SJSA1 (cell line): ENCODE measurements at regions not wholly inside any gene's neighbourhood (a gene's known extent, or its start where the extent isn't known, plus 50 kb on each side); places are given as distances from the start of the nearest gene placed in this dataset.

Source experiments
- DNase-seq, 2 experiments: peaks; one replicate each; pipeline ENCODE4 v3.0.0-alpha.2; 2015 to 2020; ENCODE audit warnings: low spot score in 2 of 2, low read depth in 1 of 2
- H3K27ac ChIP-seq: fragments of 250-450 bp; sonication (Bioruptor Pico); 2 replicates; pipeline ENCODE4 v1.5.1; 2020; ENCODE audit warnings: mild to moderate bottlenecking, moderate library complexity
- H3K27me3 ChIP-seq: fragments of 250-450 bp; sonication (Bioruptor Pico); replicated peaks from 2 replicates; pipeline ENCODE4 v1.5.1; 2020; ENCODE audit warnings: mild to moderate bottlenecking, moderate library complexity
- H3K36me3 ChIP-seq: fragments of 250-450 bp; sonication (Bioruptor Pico); 2 replicates; pipeline ENCODE4 v1.5.1; 2020; ENCODE audit warnings: mild to moderate bottlenecking
- H3K4me1 ChIP-seq: fragments of 250-450 bp; sonication (Bioruptor Pico); replicated peaks from 2 replicates; pipeline ENCODE4 v1.6.1; 2021; ENCODE audit warnings: mild to moderate bottlenecking
- H3K4me3 ChIP-seq: fragments of 250-450 bp; sonication (Bioruptor Pico); 2 replicates; pipeline ENCODE4 v1.5.1; 2020; ENCODE audit warnings: mild to moderate bottlenecking
- H3K9me3 ChIP-seq: fragments of 250-450 bp; sonication (Bioruptor Pico); replicated peaks from 2 replicates; pipeline ENCODE4 v1.5.1; 2020; ENCODE audit warnings: mild to moderate bottlenecking

DNA sequence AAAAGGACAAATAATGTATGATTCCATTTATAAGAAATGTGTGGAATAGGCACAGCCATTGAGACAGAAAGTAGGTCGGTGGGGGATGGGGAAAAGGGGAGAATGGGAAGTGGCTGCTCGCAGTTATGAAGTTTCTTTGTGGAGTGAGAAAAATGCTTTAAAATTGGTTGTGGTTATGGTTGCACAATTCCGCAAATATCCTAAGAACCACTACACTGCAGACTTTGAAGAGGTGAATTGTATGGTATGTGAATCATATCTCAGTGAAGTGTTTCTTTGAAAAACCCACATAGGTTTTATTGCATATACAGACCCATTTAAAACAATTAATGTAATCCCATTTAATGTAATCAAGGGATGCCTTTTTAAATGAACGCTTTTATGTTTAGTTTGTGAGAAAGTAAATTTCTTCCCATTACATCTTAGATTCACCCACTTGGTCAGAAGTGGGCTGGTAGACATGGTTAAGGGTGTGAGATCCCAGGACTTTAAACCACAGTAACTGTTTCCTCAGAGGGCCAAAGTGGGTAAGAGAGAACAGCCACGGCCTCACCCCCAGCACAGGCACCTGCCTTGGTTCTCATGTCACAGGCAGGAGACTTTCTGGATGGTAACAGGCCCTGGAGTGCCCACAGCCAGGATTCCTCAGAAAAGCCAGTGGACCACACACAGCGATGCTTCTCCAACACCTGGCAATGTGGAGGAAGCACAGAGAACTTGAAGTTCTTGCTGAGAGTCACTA is 119.3 kb upstream of the GJB6 start:
- Histone ChIP-seq H3K36me3 (no peaks in the 10 kb centered on the region), H3K4me3 (no peak overlapping the region), H3K27me3 (no peaks in the 10 kb centered on the region), H3K9me3 (no peaks in the 10 kb centered on the region), H3K4me1 (peaks cover 15% of the 10 kb centered on the region), H3K27ac (no peak overlapping the region)
- DNase-seq: peak; percentile 44 to 57

DNA sequence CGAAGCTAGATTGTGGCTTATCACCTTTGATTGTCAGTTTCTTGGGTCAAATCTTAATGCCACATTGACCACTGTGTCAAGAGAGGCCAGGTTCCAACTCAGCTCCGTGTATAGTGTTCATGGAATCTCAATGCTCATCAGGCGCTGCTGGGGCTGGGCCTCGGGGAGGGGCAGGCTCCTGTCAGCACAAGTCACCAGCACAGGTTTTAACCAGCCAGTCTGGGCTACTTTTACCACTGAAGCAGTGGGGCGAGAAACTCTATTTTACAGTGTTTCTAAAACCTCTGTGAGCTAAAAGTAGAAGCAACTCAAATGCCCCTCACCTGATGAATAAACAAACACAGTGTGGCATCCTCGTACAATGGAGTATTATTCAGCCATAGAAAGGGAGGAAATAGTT is 118.7 kb upstream of the GJB6 start:
- Histone ChIP-seq H3K36me3 (no peaks in the 10 kb centered on the region), H3K27ac (no peak overlapping the region), H3K4me1 (peaks cover 15% of the 10 kb centered on the region), H3K27me3 (no peaks in the 10 kb centered on the region; the same call in 1 of the 2 replicates), H3K9me3 (no peaks in the 10 kb centered on the region), H3K4me3 (no peak overlapping the region)
- no peak for DNase-seq

DNA sequence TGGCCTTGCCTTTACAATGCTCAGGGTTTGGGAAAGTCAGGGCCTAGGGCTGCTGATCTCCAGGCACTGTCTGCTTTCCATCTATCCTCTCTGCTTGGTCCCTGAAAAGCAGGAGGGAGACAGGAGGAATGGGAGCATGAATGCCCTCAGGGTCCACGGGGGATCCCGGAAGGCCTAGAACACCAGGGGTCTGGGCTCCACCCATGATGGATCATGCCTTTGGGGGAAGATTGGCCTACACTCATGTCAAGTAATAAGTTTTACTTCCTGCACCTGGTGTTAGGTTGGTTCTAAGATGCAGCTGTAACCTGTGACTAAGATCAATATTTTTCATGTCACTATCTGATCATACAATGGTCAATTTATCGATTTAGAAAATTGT is 118.3 kb upstream of the GJB6 start:
- Histone ChIP-seq H3K27ac (no peak overlapping the region), H3K36me3 (no peaks in the 10 kb centered on the region), H3K9me3 (no peaks in the 10 kb centered on the region), H3K27me3 (no peaks in the 10 kb centered on the region; the same call in 1 of the 2 replicates), H3K4me3 (no peak overlapping the region), H3K4me1 (peaks cover 15% of the 10 kb centered on the region)
- no peak for DNase-seq

DNA sequence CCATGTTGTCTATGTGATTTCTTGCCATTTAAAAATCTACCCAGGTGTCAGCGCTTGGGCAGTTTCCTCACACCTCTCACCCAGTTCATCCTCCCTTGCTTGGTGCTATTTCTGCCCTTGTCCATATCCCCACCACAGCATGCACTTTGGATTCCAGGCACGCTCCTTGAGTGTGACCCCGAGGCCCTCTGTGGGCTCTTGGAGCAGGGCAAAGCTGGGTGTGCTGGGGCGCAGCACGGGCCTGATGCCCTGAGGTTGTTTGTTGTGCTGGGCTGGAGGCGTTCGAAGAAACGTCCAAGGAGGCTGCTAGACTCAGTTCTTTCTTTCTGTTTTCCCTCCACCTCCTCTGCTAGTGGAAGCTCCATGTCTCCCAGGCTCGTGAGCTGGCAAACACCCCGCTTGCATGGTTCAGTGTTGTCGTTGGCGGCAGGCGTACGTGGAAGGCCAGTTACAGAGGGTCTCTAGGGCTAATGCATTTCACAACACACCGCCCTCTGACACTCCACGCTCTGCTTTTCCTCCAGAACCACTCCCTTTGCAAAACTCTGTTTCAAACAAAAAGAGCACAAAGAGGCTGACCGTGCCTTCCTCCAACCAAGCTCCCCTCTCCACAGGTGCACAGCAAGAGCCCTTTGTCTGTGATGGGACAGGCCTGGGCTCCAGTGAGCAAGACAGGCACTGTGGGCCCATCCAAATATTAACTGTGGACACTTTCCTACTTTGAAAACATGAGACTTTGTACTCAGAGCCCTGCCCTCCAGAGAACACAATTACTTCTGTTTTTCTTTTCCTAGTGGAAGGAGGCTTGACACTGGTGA is 117.7 kb upstream of the GJB6 start:
- no peaks in the 10 kb centered on the region for H3K36me3 ChIP-seq
- H3K27ac ChIP-seq: no peak overlapping the region
- H3K4me3 ChIP-seq: no peak overlapping the region
- no peaks in the 10 kb centered on the region; the same call in 1 of the 2 replicates for H3K27me3 ChIP-seq
- H3K4me1 ChIP-seq: peaks cover 15% of the 10 kb centered on the region
- no peaks in the 10 kb centered on the region for H3K9me3 ChIP-seq
- DNase-seq: no peak

DNA sequence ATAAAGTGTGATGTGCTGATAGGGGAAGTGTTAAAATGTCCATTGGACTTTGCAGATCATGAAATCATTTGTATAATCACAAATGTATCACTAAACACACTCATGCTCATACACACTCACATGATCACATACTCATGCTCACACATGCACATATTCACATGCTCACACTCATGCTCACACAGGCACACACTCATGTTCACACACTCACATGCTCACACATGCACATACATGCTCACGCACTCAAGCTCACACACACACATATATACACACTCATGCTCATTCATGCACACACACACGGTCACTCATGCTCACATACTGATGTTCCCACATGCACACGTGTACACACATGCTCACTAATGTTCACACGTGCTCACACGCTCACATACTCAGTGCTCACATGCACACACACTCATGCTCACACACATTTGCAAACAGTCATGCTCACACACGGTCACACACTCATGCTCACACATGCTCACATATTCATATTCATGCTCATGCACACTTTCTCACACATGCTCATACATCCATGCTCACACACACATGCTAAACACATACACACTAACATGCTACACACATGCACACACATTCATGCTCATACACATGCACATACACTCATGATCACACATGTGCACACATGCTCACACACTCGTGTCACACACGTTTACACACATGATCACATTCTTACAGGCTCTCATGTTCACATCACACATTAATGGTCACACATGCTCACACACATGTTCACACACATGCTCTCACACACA is 116.7 kb upstream of the GJB6 start:
- H3K27ac ChIP-seq: no peak overlapping the region
- no peak for DNase-seq
- H3K9me3 ChIP-seq: no peaks in the 10 kb centered on the region
- H3K27me3 ChIP-seq: no peaks in the 10 kb centered on the region; the same call in 1 of the 2 replicates
- H3K4me1 ChIP-seq: peaks cover 15% of the 10 kb centered on the region
- H3K36me3 ChIP-seq: no peaks in the 10 kb centered on the region
- no peak overlapping the region for H3K4me3 ChIP-seq

DNA sequence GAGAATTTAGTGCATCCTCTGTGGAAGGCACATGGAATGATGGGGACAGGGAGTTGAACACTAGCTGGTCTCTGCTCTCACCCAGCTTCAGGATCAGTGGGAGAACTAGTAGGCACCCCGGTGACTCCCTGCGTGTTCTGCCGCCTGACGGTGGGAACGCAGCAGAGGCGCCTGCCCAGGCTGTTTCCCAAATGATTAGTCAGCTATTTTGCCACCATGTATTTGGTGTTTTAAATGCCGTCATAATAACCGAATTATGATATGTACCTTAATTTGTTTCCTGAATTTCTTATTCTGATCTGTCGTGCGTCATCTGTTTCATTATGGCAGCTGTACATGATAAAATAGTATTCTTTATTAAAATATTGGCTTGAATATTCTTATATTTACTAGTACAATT is 115.9 kb upstream of the GJB6 start:
- Histone ChIP-seq H3K9me3 (no peaks in the 10 kb centered on the region), H3K36me3 (no peaks in the 10 kb centered on the region), H3K4me1 (peaks cover 15% of the 10 kb centered on the region), H3K4me3 (no peak overlapping the region), H3K27me3 (no peaks in the 10 kb centered on the region; the same call in 1 of the 2 replicates), H3K27ac (no peak overlapping the region)
- no peak for DNase-seq

DNA sequence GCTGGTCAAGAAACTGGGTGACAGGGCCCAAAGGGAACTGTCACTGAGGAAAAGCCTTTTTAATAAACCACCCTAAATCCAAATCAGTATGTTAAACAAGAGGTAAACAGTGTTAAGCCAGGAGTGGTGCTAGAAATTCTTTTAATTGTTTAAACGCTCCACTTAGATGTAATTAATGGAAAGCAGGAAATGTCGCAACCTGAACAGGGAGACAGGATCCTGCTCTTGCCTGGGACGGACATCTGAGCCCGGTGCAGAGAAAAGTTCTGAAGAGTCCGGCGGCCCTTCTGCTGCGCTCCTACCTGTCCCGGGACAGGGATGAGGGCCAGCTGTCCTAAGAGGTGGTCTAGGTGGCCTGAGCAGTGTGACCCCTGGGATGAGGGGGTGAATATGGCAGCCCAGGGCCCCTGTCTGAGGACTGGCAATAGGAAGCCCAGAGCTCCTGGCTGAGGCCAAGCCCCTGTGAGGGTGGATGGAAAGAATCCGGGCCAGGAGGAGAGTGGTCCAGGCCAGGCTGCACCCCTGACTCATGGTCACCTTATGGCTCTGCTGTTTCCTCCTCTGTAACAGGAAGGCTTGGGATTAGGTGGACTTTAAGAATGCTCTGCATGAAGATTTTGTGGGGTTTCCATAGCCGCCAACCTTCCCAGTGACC is 112.8 kb upstream of the GJB6 start:
- H3K4me3 ChIP-seq: no peak overlapping the region
- no peak overlapping the region for H3K27ac ChIP-seq
- H3K27me3 ChIP-seq: no peaks in the 10 kb centered on the region; the same call in 1 of the 2 replicates
- H3K9me3 ChIP-seq: no peaks in the 10 kb centered on the region
- H3K4me1 ChIP-seq: no peaks in the 10 kb centered on the region
- no peaks in the 10 kb centered on the region for H3K36me3 ChIP-seq
- DNase-seq: no peak

DNA sequence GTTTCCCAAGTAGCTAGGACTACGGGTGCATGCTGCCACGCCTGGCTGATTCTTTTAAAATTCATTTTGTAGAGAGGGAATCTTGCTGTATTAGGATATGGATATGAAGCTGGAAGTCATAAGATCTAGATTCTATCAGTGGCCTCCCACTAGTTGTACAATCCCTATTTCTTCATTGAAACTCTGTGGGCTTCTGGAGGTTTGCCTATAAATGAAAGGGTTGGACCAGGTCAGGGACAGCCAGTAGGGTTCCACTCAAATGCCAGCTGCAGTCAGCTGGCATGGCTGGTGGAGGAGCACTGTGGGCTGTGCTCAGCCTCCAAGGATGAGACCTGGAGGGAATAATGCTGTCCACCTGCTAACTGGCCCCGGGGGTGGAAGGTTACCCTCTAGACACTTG is 110.2 kb upstream of the GJB6 start:
- no peak for DNase-seq
- H3K4me1 ChIP-seq: peaks cover 6% of the 10 kb centered on the region
- H3K4me3 ChIP-seq: no peak overlapping the region
- no peaks in the 10 kb centered on the region; the same call in 1 of the 2 replicates for H3K27me3 ChIP-seq
- no peak overlapping the region for H3K27ac ChIP-seq
- H3K36me3 ChIP-seq: no peaks in the 10 kb centered on the region
- no peaks in the 10 kb centered on the region for H3K9me3 ChIP-seq

DNA sequence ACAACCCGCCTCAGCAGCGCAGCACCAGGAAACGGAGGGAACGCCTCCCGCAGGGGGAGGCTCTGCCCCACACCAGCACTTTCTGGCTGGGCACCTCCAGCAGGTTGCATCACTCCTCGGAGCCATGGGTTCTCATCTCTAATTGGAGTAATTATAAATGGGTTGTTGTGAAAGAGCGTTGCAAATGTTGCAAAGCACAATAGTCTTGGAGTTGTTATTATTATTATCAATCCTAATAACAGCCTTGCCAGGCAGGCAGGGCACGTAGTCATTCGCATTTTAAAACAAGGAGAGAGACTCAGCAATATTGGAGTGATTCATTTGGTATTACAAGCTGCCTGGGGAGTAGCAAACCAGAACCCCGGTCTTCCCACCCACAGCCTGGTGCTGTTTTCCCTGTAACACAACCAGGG is 108.6 kb upstream of the GJB6 start:
- no peak overlapping the region for H3K27ac ChIP-seq
- no peak overlapping the region for H3K4me3 ChIP-seq
- no peaks in the 10 kb centered on the region for H3K36me3 ChIP-seq
- H3K27me3 ChIP-seq: no peaks in the 10 kb centered on the region
- H3K4me1 ChIP-seq: peaks cover 6% of the 10 kb centered on the region
- no peak for DNase-seq
- no peaks in the 10 kb centered on the region for H3K9me3 ChIP-seq

DNA sequence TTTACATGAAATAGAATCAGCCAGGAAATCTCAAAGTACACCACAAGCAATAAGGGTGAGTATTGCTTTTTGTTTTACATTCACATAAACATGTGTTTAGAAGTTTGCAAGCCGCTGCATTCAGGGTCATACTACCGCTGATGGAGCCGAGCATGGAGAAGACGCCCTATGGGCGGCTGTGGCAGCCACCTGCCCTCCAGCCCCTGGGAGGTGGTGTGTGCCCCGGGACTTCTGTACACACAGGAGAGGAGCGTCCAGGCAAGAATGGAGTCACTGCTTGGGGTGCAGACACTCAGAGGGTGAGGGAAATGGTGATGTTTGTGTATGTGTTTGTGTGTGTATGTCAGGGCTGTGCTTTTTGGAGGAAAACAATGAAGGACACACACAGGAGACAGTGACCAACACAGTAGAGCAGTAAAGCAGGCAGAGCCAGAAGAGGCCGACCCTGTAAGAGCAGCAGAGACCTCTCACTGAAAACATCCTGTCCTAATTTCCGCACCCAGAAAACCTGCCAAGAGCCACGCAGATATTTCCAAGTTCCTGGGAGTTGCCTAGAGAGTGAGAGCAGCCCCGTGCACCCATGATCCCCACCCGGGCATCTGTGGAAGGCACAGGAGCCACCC is 108.1 kb upstream of the GJB6 start:
- no peaks in the 10 kb centered on the region for H3K36me3 ChIP-seq
- H3K27me3 ChIP-seq: no peaks in the 10 kb centered on the region
- H3K27ac ChIP-seq: no peak overlapping the region
- DNase-seq: no peak
- H3K4me3 ChIP-seq: no peak overlapping the region
- H3K4me1 ChIP-seq: peaks cover 6% of the 10 kb centered on the region
- H3K9me3 ChIP-seq: no peaks in the 10 kb centered on the region

DNA sequence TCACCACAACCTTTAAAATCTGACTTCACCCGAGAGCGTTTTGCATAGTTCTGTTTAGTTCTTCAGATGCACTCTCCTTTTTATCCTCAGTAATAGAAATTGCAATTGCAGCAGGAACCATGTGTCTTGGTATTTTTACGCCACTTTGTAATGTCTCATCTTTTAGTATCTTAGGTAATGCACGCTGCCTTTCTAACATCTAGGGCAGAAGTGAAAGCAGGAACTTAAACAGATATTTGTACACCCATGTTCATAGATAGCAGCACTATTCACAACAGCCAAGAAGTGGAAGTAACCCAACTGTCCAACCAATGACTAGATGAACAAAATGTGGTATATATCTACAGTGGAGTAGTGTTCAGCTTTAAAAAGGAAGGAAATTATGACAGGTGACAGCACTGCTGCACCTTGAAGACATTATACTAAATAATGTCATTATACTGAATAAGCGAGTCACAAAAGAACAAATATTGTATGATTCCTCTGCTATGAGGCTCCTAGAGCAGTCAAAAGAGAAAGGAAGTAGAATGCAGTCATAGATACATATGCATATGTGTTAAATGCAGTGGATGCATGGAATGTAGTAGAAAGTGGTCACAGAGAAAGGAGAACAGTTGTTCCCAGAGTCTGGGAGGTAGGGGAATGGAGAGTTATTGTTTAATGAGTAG is 105.9 kb upstream of the GJB6 start:
- Histone ChIP-seq H3K27ac (no peak overlapping the region), H3K27me3 (no peaks in the 10 kb centered on the region), H3K36me3 (no peaks in the 10 kb centered on the region), H3K9me3 (no peaks in the 10 kb centered on the region), H3K4me1 (peaks cover 6% of the 10 kb centered on the region), H3K4me3 (no peak overlapping the region)
- DNase-seq: no peak

DNA sequence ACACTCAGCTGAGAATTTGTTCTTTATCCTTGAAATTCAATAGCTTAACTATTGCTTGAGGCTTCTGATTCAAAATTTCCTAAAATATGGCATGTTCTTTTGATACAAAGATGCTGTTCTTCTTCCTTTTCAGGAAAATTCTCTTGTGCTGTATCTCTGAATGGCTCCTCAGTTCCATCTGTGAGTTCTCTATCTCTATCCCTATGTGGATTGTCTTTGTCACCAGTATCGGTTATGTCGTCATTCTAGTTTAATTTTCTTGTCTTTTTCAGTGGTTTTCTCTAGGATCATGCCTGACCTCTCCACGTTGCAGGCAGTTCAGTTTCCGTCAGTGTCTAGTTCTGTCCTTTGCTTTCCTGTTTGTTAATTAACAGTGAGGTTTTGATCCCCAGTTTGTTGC is 104.6 kb upstream of the GJB6 start:
- Histone ChIP-seq H3K4me1 (peaks cover 6% of the 10 kb centered on the region), H3K27me3 (no peaks in the 10 kb centered on the region), H3K36me3 (no peaks in the 10 kb centered on the region), H3K9me3 (no peaks in the 10 kb centered on the region), H3K27ac (no peak overlapping the region), H3K4me3 (no peak overlapping the region)
- DNase-seq: no peak

DNA sequence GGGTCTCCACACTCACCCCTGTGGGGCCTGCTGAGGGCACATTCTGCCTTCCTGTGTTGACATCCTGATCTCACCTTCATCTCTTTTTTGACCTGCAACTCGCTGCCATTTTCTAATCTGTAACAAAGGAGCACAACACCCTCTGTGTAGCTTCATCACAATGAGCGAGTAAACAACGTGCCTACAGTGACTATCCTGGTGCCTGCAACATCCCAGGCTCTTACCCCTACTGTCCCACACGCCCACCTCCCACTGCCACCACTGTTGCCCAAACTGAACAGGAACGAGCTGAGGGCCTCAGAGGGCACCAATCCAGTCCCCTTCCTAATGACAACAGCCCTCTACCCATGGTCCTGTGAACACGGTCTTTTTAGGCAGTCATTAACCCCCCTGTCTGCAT is 102.2 kb upstream of the GJB6 start:
- H3K36me3 ChIP-seq: no peaks in the 10 kb centered on the region
- H3K4me1 ChIP-seq: peaks cover 4% of the 10 kb centered on the region
- H3K27ac ChIP-seq: no peak overlapping the region
- H3K27me3 ChIP-seq: no peaks in the 10 kb centered on the region
- no peak for DNase-seq
- H3K9me3 ChIP-seq: no peaks in the 10 kb centered on the region
- H3K4me3 ChIP-seq: no peak overlapping the region
